ENCODE measurements at regions not wholly inside any gene's neighbourhood (a gene's known extent, or its start where the extent isn't known, plus 50 kb on each side); places are given as distances from the start of the nearest gene placed in this dataset.

- H3K36me3 Mint-ChIP-seq (ENCODE audit: insufficient read depth) = no peaks in the 10 kb centered on the region
- DNase-seq (ENCODE audit: low spot score in 2 of 2) = no peak
- H3K9me3 Mint-ChIP-seq = no peaks in the 10 kb centered on the region
- no peaks in the 10 kb centered on the region for H3K27me3 Mint-ChIP-seq
- ATAC-seq (replicated peaks; ENCODE audit: extremely low read depth, poor library complexity, severe bottlenecking) = no peak
- no peak overlapping the region for H3K27ac Mint-ChIP-seq (ENCODE audit: low read depth)
- H3K4me1 Mint-ChIP-seq = peaks cover 29% of the 10 kb centered on the region
- no peak overlapping the region for H3K4me3 Mint-ChIP-seq
Observed at GRCh38 chr3:187972454-187972853, 181.5 kb upstream of the LPP start.

- no peak for DNase-seq (ENCODE audit: low spot score in 2 of 2)
- Mint-ChIP-seq H3K27me3 (no peaks in the 10 kb centered on the region), H3K9me3 (no peaks in the 10 kb centered on the region), H3K36me3 (ENCODE audit: insufficient read depth) (no peaks in the 10 kb centered on the region), H3K27ac (ENCODE audit: low read depth) (peak overlapping the region; percentile 87), H3K4me1 (peaks cover 40% of the 10 kb centered on the region), H3K4me3 (peak overlapping the region; percentile 57)
- no peak for ATAC-seq (replicated peaks; ENCODE audit: extremely low read depth, poor library complexity, severe bottlenecking)
Observed at GRCh38 chr3:187973977-187974870, 179.7 kb upstream of the LPP start.

GRCh38 chr3:187974871-187975271, 179.1 kb upstream of the LPP start:
- DNase-seq (ENCODE audit: low spot score in 2 of 2) = no peak
- H3K4me3 Mint-ChIP-seq = peak overlapping the region; percentile 57
- peaks cover 47% of the 10 kb centered on the region for H3K4me1 Mint-ChIP-seq
- no peaks in the 10 kb centered on the region for H3K27me3 Mint-ChIP-seq
- no peaks in the 10 kb centered on the region for H3K9me3 Mint-ChIP-seq
- ATAC-seq (replicated peaks; ENCODE audit: extremely low read depth, poor library complexity, severe bottlenecking) = peak; percentile 67
- peak overlapping the region; percentile 87 for H3K27ac Mint-ChIP-seq (ENCODE audit: low read depth)
- H3K36me3 Mint-ChIP-seq (ENCODE audit: insufficient read depth) = no peaks in the 10 kb centered on the region

- Mint-ChIP-seq H3K36me3 (ENCODE audit: insufficient read depth) (no peaks in the 10 kb centered on the region), H3K27ac (ENCODE audit: low read depth) (peak overlapping the region; percentile 87), H3K9me3 (no peaks in the 10 kb centered on the region), H3K4me1 (peaks cover 55% of the 10 kb centered on the region), H3K27me3 (no peaks in the 10 kb centered on the region), H3K4me3 (peak overlapping the region; percentile 57)
- ATAC-seq (replicated peaks; ENCODE audit: extremely low read depth, poor library complexity, severe bottlenecking) (no peak), DNase-seq (ENCODE audit: low spot score in 2 of 2) (no peak)
Observed at GRCh38 chr3:187975561-187976364, 178.2 kb upstream of the LPP start.

GRCh38 chr3:187976365-187976900, 177.5 kb upstream of the LPP start:
- Mint-ChIP-seq H3K4me3 (no peak overlapping the region), H3K36me3 (ENCODE audit: insufficient read depth) (no peaks in the 10 kb centered on the region), H3K27me3 (no peaks in the 10 kb centered on the region), H3K27ac (ENCODE audit: low read depth) (peak overlapping the region; percentile 87), H3K9me3 (no peaks in the 10 kb centered on the region), H3K4me1 (peaks cover 57% of the 10 kb centered on the region)
- DNase-seq (ENCODE audit: low spot score in 2 of 2) (no peak), ATAC-seq (replicated peaks; ENCODE audit: extremely low read depth, poor library complexity, severe bottlenecking) (no peak)

DNA sequence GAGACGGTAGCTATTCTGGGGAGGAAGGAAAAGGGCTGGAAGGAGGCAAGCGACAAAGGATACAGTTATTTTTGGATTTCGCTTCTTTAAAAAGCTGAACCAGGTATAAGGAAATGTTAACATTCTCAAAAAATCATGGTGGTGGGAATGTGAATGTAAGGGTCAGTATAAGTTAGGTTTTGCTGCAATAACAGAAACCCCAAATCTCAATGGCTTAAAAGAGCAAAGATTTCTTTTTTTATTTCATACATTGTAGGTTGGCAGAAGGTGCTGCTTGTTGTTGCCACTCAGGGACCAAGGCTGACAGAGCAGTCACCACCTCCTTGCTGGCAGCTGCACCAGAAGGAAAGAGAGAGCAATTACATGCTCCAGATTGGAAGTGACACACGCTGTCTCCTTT, 176.3 kb upstream of the LPP start:
- H3K27ac Mint-ChIP-seq (ENCODE audit: low read depth) = no peak overlapping the region
- no peak for DNase-seq (ENCODE audit: low spot score in 2 of 2)
- no peak overlapping the region for H3K4me3 Mint-ChIP-seq
- H3K9me3 Mint-ChIP-seq = no peaks in the 10 kb centered on the region
- H3K4me1 Mint-ChIP-seq = peaks cover 57% of the 10 kb centered on the region
- no peaks in the 10 kb centered on the region for H3K36me3 Mint-ChIP-seq (ENCODE audit: insufficient read depth)
- H3K27me3 Mint-ChIP-seq = no peaks in the 10 kb centered on the region
- ATAC-seq (replicated peaks; ENCODE audit: extremely low read depth, poor library complexity, severe bottlenecking) = no peak

GRCh38 chr3:187978433-187979011, 175.4 kb upstream of the LPP start:
- Mint-ChIP-seq H3K36me3 (ENCODE audit: insufficient read depth) (no peaks in the 10 kb centered on the region), H3K9me3 (no peaks in the 10 kb centered on the region), H3K27ac (ENCODE audit: low read depth) (peak overlapping the region; percentile 88), H3K27me3 (no peaks in the 10 kb centered on the region), H3K4me3 (peak overlapping the region; percentile 9), H3K4me1 (peaks cover 57% of the 10 kb centered on the region)
- DNase-seq (ENCODE audit: low spot score in 2 of 2) (no peak), ATAC-seq (replicated peaks; ENCODE audit: extremely low read depth, poor library complexity, severe bottlenecking) (no peak)

GRCh38 chr3:187979564-187979963, 174.4 kb upstream of the LPP start:
- H3K36me3 Mint-ChIP-seq (ENCODE audit: insufficient read depth) = no peaks in the 10 kb centered on the region
- H3K4me1 Mint-ChIP-seq = peaks cover 49% of the 10 kb centered on the region

DNA sequence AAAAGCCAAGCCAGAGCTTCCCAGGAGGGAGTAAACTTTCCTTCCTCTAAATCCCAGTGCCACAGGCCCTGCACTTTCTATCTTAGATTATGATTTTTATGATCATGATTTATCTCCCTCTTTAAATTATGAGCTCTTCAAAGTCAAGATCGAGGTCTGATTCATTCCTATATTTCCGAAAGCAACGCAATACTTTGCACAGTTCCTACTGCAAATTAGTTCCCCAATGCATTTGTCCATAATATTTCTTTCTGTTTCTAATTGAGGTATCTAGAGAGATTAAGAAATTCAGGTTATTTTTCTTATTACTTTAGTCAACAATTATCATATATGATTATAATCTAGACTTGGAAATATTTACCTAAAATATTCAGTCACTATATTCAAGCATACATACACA, 173.1 kb upstream of the LPP start:
- Mint-ChIP-seq H3K4me3 (no peak overlapping the region), H3K9me3 (no peaks in the 10 kb centered on the region), H3K27me3 (no peaks in the 10 kb centered on the region), H3K36me3 (ENCODE audit: insufficient read depth) (no peaks in the 10 kb centered on the region), H3K27ac (ENCODE audit: low read depth) (peak overlapping the region; percentile 50), H3K4me1 (peaks cover 40% of the 10 kb centered on the region)
- ATAC-seq (replicated peaks; ENCODE audit: extremely low read depth, poor library complexity, severe bottlenecking) (no peak), DNase-seq (ENCODE audit: low spot score in 2 of 2) (no peak)

More at GRCh38 chr3:187979564-187979963, 174.4 kb upstream of the LPP start:
- Mint-ChIP-seq H3K27ac (ENCODE audit: low read depth) (peak overlapping the region; percentile 88), H3K9me3 (no peaks in the 10 kb centered on the region), H3K4me3 (peak overlapping the region; percentile 4), H3K27me3 (no peaks in the 10 kb centered on the region)
- DNase-seq (ENCODE audit: low spot score in 2 of 2) (no peak), ATAC-seq (replicated peaks; ENCODE audit: extremely low read depth, poor library complexity, severe bottlenecking) (peak; percentile 55)

DNA sequence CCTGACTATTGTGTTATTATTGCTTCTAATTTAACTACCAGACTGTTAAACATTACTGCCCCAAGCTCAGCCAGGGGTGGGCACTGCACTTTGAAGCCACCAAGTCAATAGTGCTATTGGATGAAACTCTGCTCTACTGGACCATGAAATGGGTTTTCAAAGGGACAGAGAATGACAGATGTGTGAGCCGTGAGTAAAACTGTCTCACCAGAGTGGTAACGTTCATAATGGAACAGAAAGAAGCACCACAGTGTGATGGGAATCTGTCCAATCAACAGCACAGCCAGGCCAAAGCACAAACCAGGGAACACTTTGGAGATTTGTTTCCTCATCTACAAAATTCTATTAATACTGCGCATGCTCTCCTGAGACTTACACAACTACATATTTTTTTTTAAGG, 171.8 kb upstream of the LPP start:
- Mint-ChIP-seq H3K36me3 (ENCODE audit: insufficient read depth) (peaks cover 1% of the 10 kb centered on the region), H3K4me1 (peaks cover 44% of the 10 kb centered on the region), H3K4me3 (no peak overlapping the region), H3K9me3 (no peaks in the 10 kb centered on the region), H3K27ac (ENCODE audit: low read depth) (no peak overlapping the region), H3K27me3 (no peaks in the 10 kb centered on the region)
- ATAC-seq (replicated peaks; ENCODE audit: extremely low read depth, poor library complexity, severe bottlenecking) (no peak), DNase-seq (ENCODE audit: low spot score in 2 of 2) (no peak)

- ATAC-seq (replicated peaks; ENCODE audit: extremely low read depth, poor library complexity, severe bottlenecking) (no peak), DNase-seq (ENCODE audit: low spot score in 2 of 2) (no peak)
- Mint-ChIP-seq H3K4me3 (no peak overlapping the region), H3K36me3 (ENCODE audit: insufficient read depth) (peaks cover 1% of the 10 kb centered on the region), H3K4me1 (peaks cover 50% of the 10 kb centered on the region), H3K27me3 (no peaks in the 10 kb centered on the region), H3K9me3 (no peaks in the 10 kb centered on the region), H3K27ac (ENCODE audit: low read depth) (no peak overlapping the region)
Observed at GRCh38 chr3:187983484-187984124, 170.4 kb upstream of the LPP start.

DNA sequence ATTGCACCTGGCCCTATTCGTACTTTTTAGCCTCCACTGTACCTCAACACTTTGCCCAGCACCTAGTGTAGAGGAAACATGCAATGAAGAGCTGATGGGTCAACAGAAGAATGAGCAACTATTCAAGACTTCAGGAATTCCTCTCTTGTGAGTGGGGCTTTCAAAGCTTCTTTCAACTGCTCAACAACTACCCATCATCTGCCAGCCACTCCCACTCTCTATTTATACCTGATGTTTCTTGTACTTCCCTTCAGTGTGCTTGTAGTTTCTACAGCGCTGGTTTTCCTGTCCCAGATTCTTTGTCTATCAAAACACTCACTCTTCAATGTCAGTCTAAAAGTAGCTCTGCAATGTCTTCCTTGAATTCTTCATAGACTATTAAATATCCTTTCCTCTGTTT, 168.3 kb upstream of the LPP start:
- H3K4me3 Mint-ChIP-seq = no peak overlapping the region
- peaks cover 32% of the 10 kb centered on the region for H3K4me1 Mint-ChIP-seq
- ATAC-seq (replicated peaks; ENCODE audit: extremely low read depth, poor library complexity, severe bottlenecking) (no peak), DNase-seq (ENCODE audit: low spot score in 2 of 2) (no peak)
- H3K36me3 Mint-ChIP-seq (ENCODE audit: insufficient read depth) = peaks cover 1% of the 10 kb centered on the region
- H3K9me3 Mint-ChIP-seq = no peaks in the 10 kb centered on the region
- no peak overlapping the region for H3K27ac Mint-ChIP-seq (ENCODE audit: low read depth)
- H3K27me3 Mint-ChIP-seq = no peaks in the 10 kb centered on the region

Data from central memory CD8-positive, alpha-beta T cell (primary cell).